Choroid plexus epithelial cell (primary cell): ENCODE measurements at regions not wholly inside any gene's neighbourhood (a gene's known extent, or its start where the extent isn't known, plus 50 kb on each side); places are given as distances from the start of the nearest gene placed in this dataset.
"Not testable (repeated sequence)": the region's sequence is repeated elsewhere in the genome, so short reads cannot be mapped to it uniquely, and the experiment has no call there.

Experiments used
- DNase-seq: peaks from one replicate; pipeline ENCODE4 v3.0.0-alpha.2; 2010; ENCODE audit warnings: low read depth
- H3K4me3 ChIP-seq: 2 replicates; pipeline ENCODE4 v1.5.1; 2011; ENCODE audit warnings: low read depth, mild to moderate bottlenecking, control low read depth, low read length, moderate library complexity
- TF ChIP-seq, protein P1 (sequence below): conservative IDR thresholded peaks from 2 replicates; pipeline ENCODE4 v1.5.1; 2011; ENCODE audit warnings: low read depth, mild to moderate bottlenecking, control low read depth, inconsistent platforms, low read length, moderate library complexity

DNA sequence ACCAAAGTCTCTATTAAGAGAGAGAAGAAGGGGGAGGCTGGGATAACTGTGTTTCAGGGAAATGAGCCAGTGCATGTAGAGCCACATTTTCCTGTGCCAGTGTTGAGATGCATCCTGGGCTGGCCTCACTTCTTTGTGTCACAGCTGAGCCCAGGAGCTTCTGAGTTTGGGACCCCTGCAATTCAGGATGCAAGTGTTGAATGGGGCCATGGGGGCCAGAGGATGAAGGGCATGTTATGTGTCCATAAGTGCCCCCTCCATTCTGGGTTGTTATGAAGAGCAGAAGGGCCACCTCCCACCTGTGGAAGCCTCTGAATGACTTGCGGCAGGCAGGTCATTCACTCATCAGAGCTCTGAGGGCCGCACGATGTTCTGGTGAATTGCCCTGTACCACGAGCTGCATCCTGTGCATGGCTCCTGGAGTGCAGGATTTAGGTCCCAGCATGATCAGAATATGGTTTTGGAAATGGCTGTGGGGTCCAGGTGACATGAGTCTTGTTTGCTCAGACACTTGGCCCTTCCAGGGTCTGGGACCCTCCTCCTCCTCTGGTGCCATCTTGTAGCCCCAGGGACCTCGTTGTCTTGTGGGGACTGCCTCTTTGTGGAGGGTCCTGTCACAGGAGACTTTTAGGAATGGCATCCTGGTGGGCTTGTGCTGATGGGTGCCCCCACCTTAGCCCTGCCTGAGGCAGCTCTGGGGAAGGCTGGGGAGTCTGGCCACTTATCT is 115.4 kb upstream of the PITX1 start:
- TF ChIP-seq, protein P1, sequence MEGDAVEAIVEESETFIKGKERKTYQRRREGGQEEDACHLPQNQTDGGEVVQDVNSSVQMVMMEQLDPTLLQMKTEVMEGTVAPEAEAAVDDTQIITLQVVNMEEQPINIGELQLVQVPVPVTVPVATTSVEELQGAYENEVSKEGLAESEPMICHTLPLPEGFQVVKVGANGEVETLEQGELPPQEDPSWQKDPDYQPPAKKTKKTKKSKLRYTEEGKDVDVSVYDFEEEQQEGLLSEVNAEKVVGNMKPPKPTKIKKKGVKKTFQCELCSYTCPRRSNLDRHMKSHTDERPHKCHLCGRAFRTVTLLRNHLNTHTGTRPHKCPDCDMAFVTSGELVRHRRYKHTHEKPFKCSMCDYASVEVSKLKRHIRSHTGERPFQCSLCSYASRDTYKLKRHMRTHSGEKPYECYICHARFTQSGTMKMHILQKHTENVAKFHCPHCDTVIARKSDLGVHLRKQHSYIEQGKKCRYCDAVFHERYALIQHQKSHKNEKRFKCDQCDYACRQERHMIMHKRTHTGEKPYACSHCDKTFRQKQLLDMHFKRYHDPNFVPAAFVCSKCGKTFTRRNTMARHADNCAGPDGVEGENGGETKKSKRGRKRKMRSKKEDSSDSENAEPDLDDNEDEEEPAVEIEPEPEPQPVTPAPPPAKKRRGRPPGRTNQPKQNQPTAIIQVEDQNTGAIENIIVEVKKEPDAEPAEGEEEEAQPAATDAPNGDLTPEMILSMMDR = no peak
- no peak overlapping the region for H3K4me3 ChIP-seq
- no peak for DNase-seq

DNA sequence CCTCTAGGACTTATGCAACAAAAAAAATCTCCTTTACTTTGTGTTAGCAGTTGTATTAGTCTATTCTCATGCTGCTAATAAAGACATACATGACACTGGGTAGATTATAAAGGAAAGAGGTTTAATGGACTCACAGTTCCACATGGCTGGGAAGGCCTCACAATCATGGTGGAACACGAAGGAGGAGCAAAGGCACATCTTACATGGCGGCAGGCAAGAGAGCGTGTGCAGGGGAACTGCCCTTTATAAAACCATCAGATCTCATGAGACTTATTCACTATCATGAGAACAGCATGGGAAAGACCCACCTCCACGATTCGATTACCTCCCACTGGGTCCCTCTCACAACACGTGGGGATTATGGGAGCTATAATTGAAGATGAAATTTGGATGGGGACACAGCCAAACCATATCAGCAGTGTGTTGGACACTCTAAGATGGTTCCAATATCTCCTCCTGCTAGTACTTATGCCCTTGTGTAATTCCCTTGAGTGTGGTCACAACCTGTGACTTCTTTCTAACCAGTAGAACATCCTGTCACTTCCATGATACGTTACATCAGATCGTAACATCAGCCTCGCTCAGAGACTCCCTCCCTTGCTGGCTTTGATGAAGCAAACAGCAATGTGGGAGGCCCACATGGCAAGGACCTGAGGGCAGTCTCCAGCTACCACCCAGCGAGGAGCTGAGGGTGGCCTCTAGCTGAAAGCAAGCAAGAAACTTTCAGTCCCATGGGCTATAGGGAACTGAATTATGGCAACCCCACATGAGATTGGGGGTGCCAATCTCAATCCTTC is 113.5 kb upstream of the PITX1 start:
- DNase-seq = no peak
- no peak overlapping the region for H3K4me3 ChIP-seq
- TF ChIP-seq, protein P1 = no peak

DNA sequence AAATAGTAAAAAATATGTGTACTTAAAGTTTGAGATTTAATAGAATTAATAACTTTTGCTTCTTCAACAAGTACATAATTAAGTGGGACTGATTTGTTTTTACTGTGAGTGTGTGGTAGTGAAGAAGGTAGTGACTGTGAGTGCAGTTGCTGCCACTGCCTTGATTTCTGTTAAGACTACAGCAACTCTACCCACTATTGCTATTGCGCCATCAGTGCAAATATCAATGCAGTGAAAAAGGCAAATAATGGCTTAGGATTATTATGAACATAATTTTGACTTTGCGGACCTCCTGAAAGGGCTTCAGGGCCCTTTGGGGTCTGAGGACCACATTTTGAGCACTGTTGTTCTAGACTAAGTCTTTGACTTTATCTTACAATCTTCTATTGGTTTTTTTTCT is 112.0 kb upstream of the PITX1 start:
- no peak overlapping the region for H3K4me3 ChIP-seq
- TF ChIP-seq, protein P1 = no peak
- no peak for DNase-seq

DNA sequence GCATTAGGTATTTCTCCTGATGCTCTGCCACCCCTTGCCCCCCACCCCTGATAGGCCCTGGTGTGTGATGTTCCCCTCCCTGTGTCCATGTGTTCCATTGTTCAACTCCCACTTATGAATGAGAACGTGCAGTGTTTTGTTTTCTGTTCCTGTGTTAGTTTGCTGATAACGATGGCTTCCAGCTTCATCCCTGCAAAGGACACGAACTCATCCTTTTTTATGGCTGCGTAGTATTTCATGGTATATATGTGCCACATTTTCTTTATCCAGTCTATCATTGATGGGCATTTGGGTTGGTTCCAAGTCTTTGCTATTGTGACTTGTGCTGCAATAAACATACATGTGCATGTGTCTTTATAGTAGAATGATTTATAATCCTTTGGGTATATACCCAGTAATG is 109.7 kb upstream of the PITX1 start:
- DNase-seq, H3K4me3 ChIP-seq: not testable (repeated sequence)

DNA sequence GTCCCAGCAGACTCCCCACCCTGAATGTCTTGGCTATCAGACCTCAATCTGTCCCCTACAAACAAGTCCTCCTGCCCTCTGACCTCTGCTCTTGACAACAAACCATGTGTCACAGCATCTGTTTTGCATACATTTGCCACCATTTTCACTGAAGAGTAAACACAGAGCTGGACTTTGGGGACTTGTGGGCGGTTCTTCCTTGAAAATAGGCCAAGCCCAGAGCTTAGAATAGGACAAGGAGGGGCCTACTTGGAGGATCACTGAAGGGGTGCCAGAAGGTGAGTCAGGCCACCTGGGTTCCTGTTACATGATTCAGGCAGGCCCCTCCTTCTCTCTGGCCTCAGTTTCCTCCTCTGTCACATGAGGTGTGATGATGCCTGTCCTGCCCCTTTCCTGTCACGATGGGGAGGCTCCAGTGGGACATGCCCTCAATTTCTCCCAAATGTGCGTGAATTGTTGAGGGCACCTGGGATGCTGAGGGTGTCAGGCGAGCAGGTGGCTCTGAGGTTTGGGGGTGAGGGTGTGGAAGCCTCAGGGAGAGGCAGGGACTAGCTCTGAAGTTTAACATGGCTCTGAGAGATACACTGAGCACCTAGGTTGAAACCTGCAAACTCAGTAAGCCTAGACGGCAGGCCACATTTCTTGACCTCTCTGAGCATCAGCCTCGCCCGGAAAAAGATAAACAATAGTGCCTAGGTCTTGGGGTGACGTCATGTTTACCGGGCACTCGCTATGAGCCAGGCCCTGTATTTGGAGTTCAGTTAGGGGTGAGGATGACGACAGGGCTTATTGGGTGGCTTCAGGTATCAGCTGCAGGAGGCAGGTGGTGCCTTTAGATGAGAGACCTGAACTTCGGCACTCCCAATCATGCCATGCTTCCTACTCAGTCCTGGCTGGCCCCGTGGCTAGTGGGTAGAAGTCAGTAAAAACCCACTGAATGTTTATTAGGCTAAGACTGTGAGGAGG is 107.6 kb upstream of the PITX1 start:
- no peak overlapping the region for H3K4me3 ChIP-seq
- no peak for DNase-seq
- TF ChIP-seq, protein P1 = no peak

DNA sequence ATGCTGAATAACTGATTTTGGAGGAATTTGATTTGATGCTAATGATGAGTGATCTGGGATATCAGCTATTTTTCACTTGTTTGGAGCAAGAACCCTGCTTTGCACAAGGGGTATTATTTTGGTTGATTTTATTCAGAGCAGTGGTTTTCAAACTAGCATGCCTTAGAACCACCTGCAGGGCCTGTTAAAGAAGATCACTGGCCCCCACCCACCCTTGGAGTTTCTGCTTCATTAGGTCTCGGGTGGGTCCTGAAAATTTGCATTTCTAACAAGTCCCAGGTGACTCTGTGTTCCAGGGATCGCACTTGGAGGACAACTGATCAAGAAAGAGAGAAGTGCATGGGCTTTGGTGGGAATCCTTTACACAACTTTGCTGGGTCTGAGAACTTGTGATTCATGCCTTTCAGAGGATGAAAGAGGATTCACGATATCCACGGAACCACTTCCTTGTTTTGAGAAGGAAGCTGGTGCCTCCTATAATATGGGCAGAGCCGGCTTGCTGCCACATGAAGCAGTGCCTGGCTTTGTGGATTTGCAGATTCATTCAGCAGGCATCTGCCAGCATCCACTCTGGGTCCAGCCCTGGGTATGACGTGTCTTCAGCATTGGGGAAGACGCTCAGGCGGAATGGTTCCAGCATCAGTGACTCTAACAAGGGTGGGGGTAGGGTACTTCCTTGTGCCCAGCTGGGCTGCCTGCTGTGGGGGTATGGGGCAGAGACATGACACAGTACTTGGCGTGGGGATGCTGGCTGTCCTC is 106.6 kb upstream of the PITX1 start:
- H3K4me3 ChIP-seq = no peak overlapping the region
- no peak for DNase-seq
- TF ChIP-seq, protein P1 = no peak
